ENCODE measurements at regions not wholly inside any gene's neighbourhood (a gene's known extent, or its start where the extent isn't known, plus 50 kb on each side); places are given as distances from the start of the nearest gene placed in this dataset.

DNA sequence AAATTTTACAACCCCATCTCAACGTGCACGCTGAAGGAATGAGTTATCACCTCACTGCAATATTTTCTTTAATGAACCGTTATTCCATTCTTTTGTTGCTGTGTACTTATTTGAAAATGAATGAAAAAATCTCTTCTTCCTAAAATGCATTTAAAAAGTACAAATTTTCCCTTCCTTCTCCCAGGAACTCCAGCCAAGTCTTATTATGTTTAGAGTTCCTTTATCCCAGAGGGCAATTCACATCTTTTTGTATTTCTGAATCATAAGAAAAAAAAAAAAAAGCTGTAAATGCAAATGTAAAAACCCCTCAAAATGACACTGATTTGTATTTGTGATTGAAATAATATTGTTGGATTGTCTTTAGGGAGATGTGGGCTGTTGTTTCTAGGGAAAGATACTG, 2194.3 kb upstream of the CELF4 start:
- no peaks in the 10 kb centered on the region for H3K36me3 ChIP-seq (ENCODE audit: control insufficient read depth, insufficient read depth, low read length)

GRCh38 chr18:39753178-39753577, 2187.6 kb upstream of the CELF4 start:
- Histone ChIP-seq H3K27me3 (ENCODE audit: control insufficient read depth, insufficient read depth, low read length) (no peaks in the 10 kb centered on the region), H3K36me3 (ENCODE audit: control insufficient read depth, insufficient read depth, low read length) (no peaks in the 10 kb centered on the region; the same call in 1 of the 2 replicates), H3K27ac (ENCODE audit: low read length) (no peak overlapping the region), H3K4me1 (ENCODE audit: control insufficient read depth, insufficient read depth, low read length) (no peaks in the 10 kb centered on the region), H3K4me3 (ENCODE audit: low read length) (no peak overlapping the region), H3K9me3 (ENCODE audit: control insufficient read depth, insufficient read depth, low read length) (0 out of 2 replicates have a peak, but pooled peaks cover 1% of the 10 kb centered on the region)
- DNase-seq (ENCODE audit: low read depth, low spot score) = no peak
- no CpG with 5 or more reads among the region's 4 CpGs for WGBS (ENCODE audit: insufficient coverage, insufficient read length)

More for the DNA sequence above, 2194.3 kb upstream of the CELF4 start:
- Histone ChIP-seq H3K4me3 (ENCODE audit: low read length) (no peak overlapping the region), H3K27ac (ENCODE audit: low read length) (no peak overlapping the region), H3K9me3 (ENCODE audit: control insufficient read depth, insufficient read depth, low read length) (no peaks in the 10 kb centered on the region), H3K27me3 (ENCODE audit: control insufficient read depth, insufficient read depth, low read length) (no peaks in the 10 kb centered on the region), H3K4me1 (ENCODE audit: control insufficient read depth, insufficient read depth, low read length) (no peaks in the 10 kb centered on the region; the same call in 1 of the 2 replicates)
- WGBS (ENCODE audit: insufficient coverage, insufficient read length) = no CpG with 5 or more reads among the region's 3 CpGs
- DNase-seq (ENCODE audit: low read depth, low spot score) = no peak

DNA sequence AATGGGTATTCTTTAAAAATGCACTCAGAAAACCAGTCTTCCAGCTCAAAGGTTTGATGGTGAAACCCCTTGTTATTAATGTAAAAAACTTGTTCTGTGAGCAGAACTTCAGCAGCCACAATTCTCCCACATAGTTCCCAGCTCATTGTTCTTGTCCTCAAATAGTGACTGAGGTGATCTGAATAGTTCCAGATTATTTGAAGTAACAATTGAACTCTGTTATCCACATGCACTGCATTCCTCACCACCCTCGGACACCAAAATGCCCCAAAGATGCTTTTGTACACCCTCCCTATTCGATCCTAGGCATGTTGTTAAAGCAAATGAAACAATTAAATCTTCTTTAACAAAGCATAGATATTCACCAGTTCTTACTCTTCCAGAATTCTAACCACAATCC, 2186.8 kb upstream of the CELF4 start:
- Histone ChIP-seq H3K27me3 (ENCODE audit: control insufficient read depth, insufficient read depth, low read length) (no peaks in the 10 kb centered on the region), H3K4me1 (ENCODE audit: control insufficient read depth, insufficient read depth, low read length) (no peaks in the 10 kb centered on the region), H3K4me3 (ENCODE audit: low read length) (no peak overlapping the region), H3K9me3 (ENCODE audit: control insufficient read depth, insufficient read depth, low read length) (0 out of 2 replicates have a peak, but pooled peaks cover 1% of the 10 kb centered on the region), H3K36me3 (ENCODE audit: control insufficient read depth, insufficient read depth, low read length) (no peaks in the 10 kb centered on the region; the same call in 1 of the 2 replicates), H3K27ac (ENCODE audit: low read length) (no peak overlapping the region)
- no peak for DNase-seq (ENCODE audit: low read depth, low spot score)
- no CpG with 5 or more reads among the region's 2 CpGs for WGBS (ENCODE audit: insufficient coverage, insufficient read length)

- no peaks in the 10 kb centered on the region for H3K4me1 ChIP-seq (ENCODE audit: control insufficient read depth, insufficient read depth, low read length)
- no CpG with 5 or more reads among the region's 4 CpGs for WGBS (ENCODE audit: insufficient coverage, insufficient read length)
- H3K4me3 ChIP-seq (ENCODE audit: low read length) = no peak overlapping the region
- H3K36me3 ChIP-seq (ENCODE audit: control insufficient read depth, insufficient read depth, low read length) = no peaks in the 10 kb centered on the region; the same call in 1 of the 2 replicates
- H3K27me3 ChIP-seq (ENCODE audit: control insufficient read depth, insufficient read depth, low read length) = no peaks in the 10 kb centered on the region
- DNase-seq (ENCODE audit: low read depth, low spot score) = no peak
- H3K27ac ChIP-seq (ENCODE audit: low read length) = no peak overlapping the region
- H3K9me3 ChIP-seq (ENCODE audit: control insufficient read depth, insufficient read depth, low read length) = 0 out of 2 replicates have a peak, but pooled peaks cover 1% of the 10 kb centered on the region
Measured at GRCh38 chr18:39751921-39752320, 2186.3 kb upstream of the CELF4 start.

DNA sequence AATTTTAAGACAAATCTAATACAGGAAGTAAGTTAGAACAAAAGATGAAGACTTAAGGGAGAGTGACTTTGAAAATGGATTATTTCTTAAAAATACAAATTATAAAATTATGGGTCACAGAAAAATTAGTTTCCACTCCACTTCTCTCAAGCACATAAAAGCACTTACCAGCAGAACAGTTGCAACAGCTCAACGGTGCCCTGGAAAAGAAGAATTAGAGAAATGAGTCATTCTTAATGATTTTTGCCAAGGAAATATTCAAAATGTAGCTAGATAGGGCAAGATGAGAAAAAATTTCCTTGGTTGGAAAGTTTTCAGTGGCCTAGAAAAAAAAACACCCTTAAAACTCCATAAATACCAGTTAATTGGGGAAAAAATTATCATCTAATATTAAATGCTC, 2185.6 kb upstream of the CELF4 start:
- Histone ChIP-seq H3K4me3 (ENCODE audit: low read length) (no peak overlapping the region), H3K4me1 (ENCODE audit: control insufficient read depth, insufficient read depth, low read length) (no peaks in the 10 kb centered on the region), H3K9me3 (ENCODE audit: control insufficient read depth, insufficient read depth, low read length) (0 out of 2 replicates have a peak, but pooled peaks cover 1% of the 10 kb centered on the region), H3K27me3 (ENCODE audit: control insufficient read depth, insufficient read depth, low read length) (no peaks in the 10 kb centered on the region), H3K27ac (ENCODE audit: low read length) (no peak overlapping the region), H3K36me3 (ENCODE audit: control insufficient read depth, insufficient read depth, low read length) (no peaks in the 10 kb centered on the region; the same call in 1 of the 2 replicates)
- DNase-seq (ENCODE audit: low read depth, low spot score) = no peak
- WGBS (ENCODE audit: insufficient coverage, insufficient read length) = no CpG with 5 or more reads among the region's 1 CpG

- Histone ChIP-seq H3K27me3 (ENCODE audit: control insufficient read depth, insufficient read depth, low read length) (no peaks in the 10 kb centered on the region), H3K36me3 (ENCODE audit: control insufficient read depth, insufficient read depth, low read length) (no peaks in the 10 kb centered on the region; the same call in 1 of the 2 replicates), H3K27ac (ENCODE audit: low read length) (no peak overlapping the region), H3K4me1 (ENCODE audit: control insufficient read depth, insufficient read depth, low read length) (no peaks in the 10 kb centered on the region), H3K9me3 (ENCODE audit: control insufficient read depth, insufficient read depth, low read length) (0 out of 2 replicates have a peak, but pooled peaks cover 1% of the 10 kb centered on the region), H3K4me3 (ENCODE audit: low read length) (no peak overlapping the region)
- DNase-seq (ENCODE audit: low read depth, low spot score) = no peak
- WGBS (ENCODE audit: insufficient coverage, insufficient read length) = no CpG with 5 or more reads among the region's 2 CpGs
Measured at GRCh38 chr18:39749154-39749553, 2183.6 kb upstream of the CELF4 start.

- H3K4me1 ChIP-seq (ENCODE audit: control insufficient read depth, insufficient read depth, low read length) = no peaks in the 10 kb centered on the region
- no peaks in the 10 kb centered on the region; the same call in 1 of the 2 replicates for H3K36me3 ChIP-seq (ENCODE audit: control insufficient read depth, insufficient read depth, low read length)
- H3K27me3 ChIP-seq (ENCODE audit: control insufficient read depth, insufficient read depth, low read length) = no peaks in the 10 kb centered on the region
- no peak overlapping the region for H3K4me3 ChIP-seq (ENCODE audit: low read length)
- DNase-seq (ENCODE audit: low read depth, low spot score) = no peak
- H3K9me3 ChIP-seq (ENCODE audit: control insufficient read depth, insufficient read depth, low read length) = 0 out of 2 replicates have a peak, but pooled peaks cover 1% of the 10 kb centered on the region
- WGBS (ENCODE audit: insufficient coverage, insufficient read length) = no CpG with 5 or more reads among the region's 2 CpGs
- no peak overlapping the region for H3K27ac ChIP-seq (ENCODE audit: low read length)
Measured at GRCh38 chr18:39748727-39749126, 2183.1 kb upstream of the CELF4 start.

DNA sequence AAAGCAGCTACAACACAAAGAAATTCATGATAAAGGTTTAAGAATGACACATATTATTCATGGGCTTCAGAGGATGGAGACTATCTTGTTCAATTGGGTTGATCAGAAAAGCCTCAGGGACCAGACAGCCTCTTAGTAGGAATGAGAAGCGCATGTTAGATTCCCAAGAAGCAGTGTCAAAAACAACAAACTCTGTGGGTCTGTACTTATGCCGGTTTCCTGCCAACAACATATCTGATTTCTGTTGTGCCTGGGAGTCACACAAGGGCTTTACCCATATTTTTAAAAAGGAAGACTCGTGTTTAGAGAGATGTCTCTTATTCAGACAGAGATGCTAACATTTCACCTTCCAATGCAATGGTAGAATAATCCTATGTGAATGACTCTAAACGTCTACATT, 2180.6 kb upstream of the CELF4 start:
- DNase-seq (ENCODE audit: low read depth, low spot score) = no peak
- H3K4me1 ChIP-seq (ENCODE audit: control insufficient read depth, insufficient read depth, low read length) = no peaks in the 10 kb centered on the region
- H3K36me3 ChIP-seq (ENCODE audit: control insufficient read depth, insufficient read depth, low read length) = no peaks in the 10 kb centered on the region; the same call in 1 of the 2 replicates
- no peak overlapping the region for H3K27ac ChIP-seq (ENCODE audit: low read length)
- H3K9me3 ChIP-seq (ENCODE audit: control insufficient read depth, insufficient read depth, low read length) = 0 out of 2 replicates have a peak, but pooled peaks cover 1% of the 10 kb centered on the region
- H3K27me3 ChIP-seq (ENCODE audit: control insufficient read depth, insufficient read depth, low read length) = no peaks in the 10 kb centered on the region
- no CpG with 5 or more reads among the region's 4 CpGs for WGBS (ENCODE audit: insufficient coverage, insufficient read length)
- no peak overlapping the region for H3K4me3 ChIP-seq (ENCODE audit: low read length)

- Histone ChIP-seq H3K4me1 (ENCODE audit: control insufficient read depth, insufficient read depth, low read length) (no peaks in the 10 kb centered on the region), H3K27me3 (ENCODE audit: control insufficient read depth, insufficient read depth, low read length) (no peaks in the 10 kb centered on the region), H3K27ac (ENCODE audit: low read length) (no peak overlapping the region), H3K36me3 (ENCODE audit: control insufficient read depth, insufficient read depth, low read length) (no peaks in the 10 kb centered on the region), H3K9me3 (ENCODE audit: control insufficient read depth, insufficient read depth, low read length) (0 out of 2 replicates have a peak, but pooled peaks cover 1% of the 10 kb centered on the region), H3K4me3 (ENCODE audit: low read length) (no peak overlapping the region)
- no peak for DNase-seq (ENCODE audit: low read depth, low spot score)
Measured at GRCh38 chr18:39743463-39743862, 2177.9 kb upstream of the CELF4 start.

DNA sequence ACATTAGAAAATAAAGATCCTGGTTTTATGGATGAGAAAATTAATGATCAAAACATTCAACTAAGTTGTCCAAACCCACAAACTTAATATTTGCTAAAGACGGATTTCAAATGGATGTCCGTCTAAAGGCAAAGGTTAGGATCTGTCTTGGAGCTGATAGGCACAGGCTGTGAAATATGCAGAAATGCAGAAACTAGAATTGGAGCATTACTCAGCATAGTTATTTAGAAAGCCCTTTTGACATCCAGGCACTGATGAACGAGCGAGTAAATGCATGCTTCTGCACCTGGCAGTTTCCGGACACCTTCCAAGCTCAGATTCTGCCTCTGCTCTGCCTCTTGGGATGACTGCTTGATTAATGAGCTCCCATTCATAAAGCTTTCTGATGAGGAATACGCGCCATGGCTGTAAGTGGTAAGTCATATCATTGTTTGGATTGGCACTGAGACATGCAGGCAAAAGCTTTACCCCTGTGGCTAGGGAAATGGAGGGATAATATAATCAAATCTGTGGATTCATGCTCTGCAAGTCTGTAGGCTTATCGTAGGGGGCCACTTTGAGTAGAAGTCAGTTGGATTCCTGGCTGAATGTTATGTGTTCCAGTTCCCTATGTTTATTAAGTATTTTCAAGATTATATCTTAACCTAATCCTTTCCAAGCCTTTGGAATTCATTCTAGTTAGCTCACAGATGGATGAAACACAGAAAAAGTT, 2176.3 kb upstream of the CELF4 start:
- Histone ChIP-seq H3K36me3 (ENCODE audit: control insufficient read depth, insufficient read depth, low read length) (no peaks in the 10 kb centered on the region), H3K4me1 (ENCODE audit: control insufficient read depth, insufficient read depth, low read length) (no peaks in the 10 kb centered on the region), H3K9me3 (ENCODE audit: control insufficient read depth, insufficient read depth, low read length) (no peaks in the 10 kb centered on the region), H3K4me3 (ENCODE audit: low read length) (no peak overlapping the region), H3K27me3 (ENCODE audit: control insufficient read depth, insufficient read depth, low read length) (no peaks in the 10 kb centered on the region), H3K27ac (ENCODE audit: low read length) (no peak overlapping the region)
- no CpG with 5 or more reads among the region's 8 CpGs for WGBS (ENCODE audit: insufficient coverage, insufficient read length)
- DNase-seq (ENCODE audit: low read depth, low spot score) = no peak

- H3K36me3 ChIP-seq (ENCODE audit: control insufficient read depth, insufficient read depth, low read length) = no peaks in the 10 kb centered on the region
- no peaks in the 10 kb centered on the region for H3K4me1 ChIP-seq (ENCODE audit: control insufficient read depth, insufficient read depth, low read length)
- DNase-seq (ENCODE audit: low read depth, low spot score) = no peak
- no peaks in the 10 kb centered on the region for H3K9me3 ChIP-seq (ENCODE audit: control insufficient read depth, insufficient read depth, low read length)
- WGBS (ENCODE audit: insufficient coverage, insufficient read length) = 100% methylated on average over 1 of the region's 3 CpGs
- no peak overlapping the region for H3K27ac ChIP-seq (ENCODE audit: low read length)
- no peak overlapping the region for H3K4me3 ChIP-seq (ENCODE audit: low read length)
- H3K27me3 ChIP-seq (ENCODE audit: control insufficient read depth, insufficient read depth, low read length) = no peaks in the 10 kb centered on the region
Measured at GRCh38 chr18:39737869-39738268, 2172.3 kb upstream of the CELF4 start.
